ENCODE measurements at regions not wholly inside any gene's neighbourhood (a gene's known extent, or its start where the extent isn't known, plus 50 kb on each side); places are given as distances from the start of the nearest gene placed in this dataset.
"Not testable (repeated sequence)": the region's sequence is repeated elsewhere in the genome, so short reads cannot be mapped to it uniquely, and the experiment has no call there.

DNA sequence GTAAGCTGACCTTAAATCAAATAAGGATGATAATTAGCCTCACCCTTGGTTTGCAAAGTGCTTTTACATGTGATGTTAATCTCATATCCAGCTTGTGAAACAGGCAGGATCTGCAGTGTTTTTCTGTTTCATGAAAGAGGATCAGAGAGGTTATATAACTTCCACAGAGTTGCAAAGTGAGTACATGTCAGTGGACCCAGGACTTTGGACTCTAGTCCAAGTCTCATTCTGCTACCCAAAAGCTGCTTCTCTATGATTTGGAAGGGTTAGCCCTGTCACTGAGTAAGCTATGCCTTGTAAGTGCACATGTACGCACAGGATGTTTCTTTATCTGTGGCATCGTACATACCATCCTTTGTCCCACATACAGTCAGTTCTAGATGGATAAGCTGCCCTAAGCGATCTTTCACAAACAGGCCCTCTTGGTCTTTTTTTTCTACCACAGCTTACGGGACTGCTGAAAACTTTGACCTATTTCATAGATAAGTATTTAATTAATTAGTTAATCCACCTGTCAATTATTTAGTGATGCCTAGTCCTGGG lies 322.9 kb downstream of the TMEM38B start:
- no peak overlapping the region for H3K4me3 ChIP-seq (replicated peaks; ENCODE audit: low read depth, low read length)
- DNase-seq (ENCODE audit: extremely low read depth, low read depth), result no peak
- TF ChIP-seq, protein P1, sequence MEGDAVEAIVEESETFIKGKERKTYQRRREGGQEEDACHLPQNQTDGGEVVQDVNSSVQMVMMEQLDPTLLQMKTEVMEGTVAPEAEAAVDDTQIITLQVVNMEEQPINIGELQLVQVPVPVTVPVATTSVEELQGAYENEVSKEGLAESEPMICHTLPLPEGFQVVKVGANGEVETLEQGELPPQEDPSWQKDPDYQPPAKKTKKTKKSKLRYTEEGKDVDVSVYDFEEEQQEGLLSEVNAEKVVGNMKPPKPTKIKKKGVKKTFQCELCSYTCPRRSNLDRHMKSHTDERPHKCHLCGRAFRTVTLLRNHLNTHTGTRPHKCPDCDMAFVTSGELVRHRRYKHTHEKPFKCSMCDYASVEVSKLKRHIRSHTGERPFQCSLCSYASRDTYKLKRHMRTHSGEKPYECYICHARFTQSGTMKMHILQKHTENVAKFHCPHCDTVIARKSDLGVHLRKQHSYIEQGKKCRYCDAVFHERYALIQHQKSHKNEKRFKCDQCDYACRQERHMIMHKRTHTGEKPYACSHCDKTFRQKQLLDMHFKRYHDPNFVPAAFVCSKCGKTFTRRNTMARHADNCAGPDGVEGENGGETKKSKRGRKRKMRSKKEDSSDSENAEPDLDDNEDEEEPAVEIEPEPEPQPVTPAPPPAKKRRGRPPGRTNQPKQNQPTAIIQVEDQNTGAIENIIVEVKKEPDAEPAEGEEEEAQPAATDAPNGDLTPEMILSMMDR (IDR thresholded peaks at IDR 0.05; ENCODE audit: low read depth, low read length, missing control alignments), result no peak

DNA sequence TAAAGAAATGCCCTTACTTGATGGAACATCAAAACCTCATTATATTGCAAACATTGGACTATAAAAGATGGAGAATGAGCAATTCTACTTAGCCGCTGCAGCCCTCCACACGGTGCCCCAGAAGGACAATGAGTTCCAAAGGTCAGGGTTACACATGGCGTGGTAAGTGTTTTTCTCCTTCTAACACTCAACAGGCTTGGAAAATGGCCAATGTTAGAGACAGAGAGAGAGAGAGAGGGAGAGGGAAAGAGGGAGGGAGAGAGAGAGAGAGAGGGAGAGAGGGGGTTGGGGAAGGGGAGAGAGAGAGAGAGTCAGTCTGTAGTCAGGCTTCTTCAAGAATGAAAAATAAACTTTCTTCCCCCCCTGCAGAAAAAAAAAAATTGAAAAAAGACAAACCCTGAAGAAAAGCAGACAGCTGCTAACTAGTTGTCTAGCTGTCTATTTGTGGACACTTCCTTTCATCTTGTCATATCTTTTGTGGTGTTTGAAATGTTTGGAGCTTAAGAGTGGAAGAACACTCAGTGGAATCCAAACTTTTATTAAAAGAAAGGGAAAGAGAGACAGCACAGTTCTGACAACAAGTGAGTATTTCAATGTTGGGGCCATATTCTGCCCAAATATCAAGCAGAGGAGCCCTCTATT lies 324.8 kb downstream of the TMEM38B start:
- DNase-seq (ENCODE audit: extremely low read depth, low read depth), result no peak
- H3K4me3 ChIP-seq (replicated peaks; ENCODE audit: low read depth, low read length), result no peak overlapping the region
- TF ChIP-seq, protein P1 (IDR thresholded peaks at IDR 0.05; ENCODE audit: low read depth, low read length, missing control alignments), result no peak

DNA sequence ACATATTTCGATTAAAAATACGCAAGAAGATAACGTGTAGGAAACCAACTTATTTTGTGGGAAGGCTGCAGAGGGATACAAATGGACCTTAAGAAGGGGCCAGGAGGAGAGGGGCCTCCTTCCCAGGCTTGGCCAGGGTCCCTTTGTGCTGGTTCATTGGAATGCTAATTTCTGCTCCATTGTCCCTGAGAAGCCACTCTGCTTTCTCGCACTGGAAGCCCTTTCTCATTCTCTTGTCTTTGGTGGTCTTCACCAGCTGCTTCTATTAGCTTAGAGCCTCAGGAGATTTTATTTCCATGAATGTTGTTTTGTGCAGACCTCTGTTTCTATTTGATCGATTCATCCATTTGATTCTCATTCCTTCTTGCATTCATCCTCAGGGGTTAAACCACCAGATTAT lies 325.4 kb downstream of the TMEM38B start:
- TF ChIP-seq, protein P1 (IDR thresholded peaks at IDR 0.05; ENCODE audit: low read depth, low read length, missing control alignments), result no peak
- H3K4me3 ChIP-seq (replicated peaks; ENCODE audit: low read depth, low read length), result no peak overlapping the region
- DNase-seq (ENCODE audit: extremely low read depth, low read depth), result no peak

DNA sequence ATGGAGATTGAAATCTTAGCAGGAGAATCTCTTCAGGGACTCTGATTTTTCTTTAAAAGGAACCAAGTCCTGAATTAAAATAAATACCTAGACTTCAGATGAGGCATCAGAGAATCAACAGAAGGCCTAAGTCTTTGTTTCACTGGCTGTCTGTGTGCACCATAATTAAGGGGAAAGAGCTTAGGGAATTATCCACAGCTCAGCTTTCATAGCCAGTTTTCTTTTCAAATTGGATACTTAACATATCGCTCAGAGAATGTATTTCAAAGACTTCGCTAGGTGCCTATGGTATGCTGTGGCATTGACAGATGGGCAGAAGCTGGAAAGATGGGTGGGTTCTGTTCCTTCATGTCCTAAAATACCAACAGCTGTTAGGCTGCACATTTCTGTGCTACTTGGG lies 325.8 kb downstream of the TMEM38B start:
- no peak overlapping the region for H3K4me3 ChIP-seq (replicated peaks; ENCODE audit: low read depth, low read length)
- TF ChIP-seq, protein P1 (IDR thresholded peaks at IDR 0.05; ENCODE audit: low read depth, low read length, missing control alignments), result no peak
- DNase-seq (ENCODE audit: extremely low read depth, low read depth), result no peak

DNA sequence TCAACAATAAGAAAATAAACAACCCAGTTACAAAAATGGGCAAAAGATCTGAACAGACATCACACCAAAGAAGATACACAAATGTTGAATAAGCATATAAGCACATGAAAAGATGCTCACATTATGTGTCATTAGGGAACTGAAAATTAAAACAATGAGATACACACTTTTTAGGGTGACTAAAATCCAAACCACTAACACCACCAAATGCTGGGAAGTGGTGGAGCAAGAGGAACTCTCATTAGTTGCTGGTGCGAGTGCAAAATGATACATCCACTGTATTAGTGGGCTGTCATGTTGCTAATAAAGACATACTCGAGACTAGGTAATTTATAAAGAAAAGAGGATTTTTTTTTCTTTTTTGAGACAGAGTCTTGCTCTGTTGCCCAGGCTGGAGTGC lies 329.1 kb downstream of the TMEM38B start:
- no peak for DNase-seq (ENCODE audit: extremely low read depth, low read depth)
- no peak overlapping the region for H3K4me3 ChIP-seq (replicated peaks; ENCODE audit: low read depth, low read length)
- TF ChIP-seq, protein P1 (IDR thresholded peaks at IDR 0.05; ENCODE audit: low read depth, low read length, missing control alignments), result no peak

DNA sequence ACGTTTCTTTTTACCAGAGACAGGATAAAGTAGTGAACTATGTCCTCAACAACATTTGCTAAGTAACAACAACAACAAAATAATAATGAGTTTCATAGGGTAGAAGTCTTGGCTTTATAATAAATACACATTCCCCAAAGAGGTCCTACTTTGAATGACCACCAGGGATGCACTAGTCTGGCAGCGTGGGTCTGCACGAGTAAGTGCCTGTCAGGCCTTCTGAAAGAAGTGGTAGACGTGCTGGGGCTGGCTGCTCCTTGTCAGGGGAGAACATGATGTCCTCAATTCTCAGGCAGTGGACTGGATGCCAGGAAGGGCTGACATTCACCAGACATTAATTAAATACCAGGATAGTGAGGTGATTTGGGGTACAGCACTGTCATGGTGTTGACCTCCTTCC lies 331.1 kb downstream of the TMEM38B start:
- no peak overlapping the region for H3K4me3 ChIP-seq (replicated peaks; ENCODE audit: low read depth, low read length)
- TF ChIP-seq, protein P1 (IDR thresholded peaks at IDR 0.05; ENCODE audit: low read depth, low read length, missing control alignments), result no peak
- no peak for DNase-seq (ENCODE audit: extremely low read depth, low read depth)

DNA sequence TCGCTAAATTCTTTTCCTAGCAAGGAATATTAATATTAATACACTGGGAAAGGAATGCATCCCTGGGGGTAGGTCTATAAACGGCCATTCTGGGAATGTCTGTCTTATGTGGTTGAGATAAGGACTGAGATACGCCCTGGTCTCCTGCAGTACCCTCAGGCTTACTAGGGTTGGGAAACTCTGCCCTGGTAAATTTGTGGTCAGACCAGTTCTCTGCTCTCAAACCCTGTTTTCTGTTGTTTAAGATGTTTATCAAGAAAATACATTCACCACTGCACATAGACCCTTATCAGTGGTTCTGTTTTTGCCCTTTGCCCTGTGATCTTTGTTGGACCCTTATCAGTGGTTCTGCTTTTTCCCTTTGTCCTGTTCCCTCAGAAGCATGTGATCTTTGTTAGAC lies 335.8 kb downstream of the TMEM38B start:
- not testable (repeated sequence) for DNase-seq (ENCODE audit: extremely low read depth, low read depth); H3K4me3 ChIP-seq (replicated peaks; ENCODE audit: low read depth, low read length)
